ENCODE measurements at regions not wholly inside any gene's neighbourhood (a gene's known extent, or its start where the extent isn't known, plus 50 kb on each side); places are given as distances from the start of the nearest gene placed in this dataset.
A peak's percentile ranks its signal among the peaks of the same experiment; 100 is the strongest.

DNA sequence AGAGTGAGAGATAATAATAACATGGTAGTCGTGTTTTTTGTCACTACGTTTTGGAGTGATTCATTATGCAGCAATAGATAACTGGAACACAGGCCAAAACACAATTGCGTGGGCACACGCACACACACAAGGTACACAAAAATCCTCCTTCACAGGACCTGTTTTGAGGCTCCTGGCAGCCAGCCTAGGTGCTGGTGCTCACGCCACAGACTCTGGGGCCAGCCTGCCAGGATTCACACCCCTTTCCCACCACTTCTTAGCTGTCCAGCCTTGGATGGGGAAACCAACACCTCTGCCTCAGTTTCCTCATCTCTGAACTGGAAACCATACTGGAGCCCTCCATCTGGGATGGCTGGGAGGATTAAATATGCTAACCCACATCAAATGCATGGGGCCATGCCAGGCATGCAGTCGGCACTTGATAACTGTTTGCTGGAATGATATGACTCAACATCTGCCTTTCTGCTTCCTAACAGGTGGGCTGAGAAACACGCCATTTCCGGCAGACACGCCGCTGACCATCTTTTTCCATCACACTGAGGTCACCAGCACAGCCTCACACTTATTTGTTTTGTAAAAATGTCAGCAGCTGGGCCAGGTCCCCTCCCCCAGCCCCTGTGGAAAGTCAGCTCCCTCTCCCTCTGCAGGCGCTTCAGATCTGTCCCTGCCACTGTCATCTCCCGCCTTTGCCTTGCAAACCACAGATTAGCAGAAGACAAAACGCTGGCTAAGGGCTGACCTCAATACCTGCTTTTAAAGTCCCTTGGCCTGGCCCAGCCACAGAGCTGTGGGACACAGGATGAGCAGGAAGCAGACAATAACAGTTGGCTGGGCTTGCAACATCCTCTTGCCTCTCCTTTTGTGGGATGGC, 237.5 kb downstream of the BCOR start:
- DNase-seq: no peak
- Histone ChIP-seq H3K27me3 (no peaks in the 10 kb centered on the region), H3K9me3 (no peaks in the 10 kb centered on the region), H3K4me1 (peaks cover 0 to 25% (median 10%) of the 10 kb centered on the region in 3 donors), H3K36me3 (no peaks in the 10 kb centered on the region), H3K4me3 (no peak overlapping the region), H3K27ac (peak overlapping the region in 1 of 4 donors; percentile 28)
- intact Hi-C loops (cut with DNase I): no loop called here
- WGBS, 2 donors: 21 to 27% methylated on average over 5 to 9 of the region's 13 CpGs
- no peak for TF ChIP-seq POLR2A (IDR thresholded peaks at IDR 0.05)
- TF ChIP-seq CTCF (IDR thresholded peaks at IDR 0.05): no peak

DNA sequence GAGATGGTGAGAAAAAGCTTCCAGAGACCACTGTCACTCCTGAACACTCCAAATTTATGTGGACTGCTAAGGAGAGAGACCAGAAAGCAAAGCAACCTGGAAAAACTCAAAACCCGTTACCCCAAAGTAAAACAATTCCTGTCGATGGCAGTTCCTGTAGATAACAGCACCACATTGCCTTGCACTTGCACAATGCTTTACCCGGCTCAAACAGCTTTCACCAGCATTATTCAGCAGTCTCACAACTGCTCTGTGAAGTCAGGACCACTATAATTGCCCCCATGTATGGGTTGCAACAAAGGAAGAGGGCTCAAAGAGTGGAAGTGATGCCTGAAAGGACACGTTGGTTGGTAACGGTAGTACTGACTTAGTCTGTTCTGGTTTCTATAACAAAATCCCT, 234.8 kb downstream of the BCOR start:
- WGBS, 2 donors: 68 to 80% methylated on average over 5 of the region's 5 CpGs
- DNase-seq: no peak
- Histone ChIP-seq H3K36me3 (no peaks in the 10 kb centered on the region), H3K9me3 (no peaks in the 10 kb centered on the region), H3K27me3 (no peaks in the 10 kb centered on the region), H3K4me3 (no peak overlapping the region), H3K4me1 (peaks cover 0 to 11% (median 0%) of the 10 kb centered on the region in 3 donors), H3K27ac (no peak overlapping the region)
- TF ChIP-seq POLR2A (IDR thresholded peaks at IDR 0.05): no peak
- no peak for TF ChIP-seq CTCF (IDR thresholded peaks at IDR 0.05)
- intact Hi-C loops (cut with DNase I): no loop called here

DNA sequence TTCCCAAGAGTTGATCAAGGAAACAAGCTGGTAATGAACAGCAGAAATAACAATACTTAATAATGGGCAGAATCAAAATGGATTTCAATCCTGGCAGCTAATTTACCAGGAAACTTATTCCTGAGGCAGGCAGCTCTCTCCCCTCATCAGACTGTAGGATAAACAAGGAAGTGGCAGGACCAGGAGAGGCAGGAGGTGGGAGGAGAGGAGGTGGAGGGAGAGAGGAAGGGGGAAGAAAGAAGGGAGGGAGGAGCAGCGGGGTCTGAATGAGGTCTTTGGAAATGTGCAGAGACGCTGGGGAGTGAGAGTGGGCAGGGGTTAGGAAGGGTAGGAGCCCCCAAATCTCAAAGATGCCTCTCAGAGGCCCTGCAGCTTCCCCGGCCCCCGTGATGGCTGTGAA, 231.5 kb downstream of the BCOR start:
- no peaks in the 10 kb centered on the region for H3K4me1 ChIP-seq
- WGBS, 2 donors: 56 to 69% methylated on average over 2 to 4 of the region's 4 CpGs
- DNase-seq: no peak
- no peaks in the 10 kb centered on the region for H3K36me3 ChIP-seq
- no peak for TF ChIP-seq CTCF (IDR thresholded peaks at IDR 0.05)
- TF ChIP-seq POLR2A (IDR thresholded peaks at IDR 0.05): no peak
- no peaks in the 10 kb centered on the region for H3K9me3 ChIP-seq
- H3K4me3 ChIP-seq: no peak overlapping the region
- no peak overlapping the region for H3K27ac ChIP-seq
- intact Hi-C loops (cut with DNase I): no loop called here
- no peaks in the 10 kb centered on the region for H3K27me3 ChIP-seq

GRCh38 chrX:39869846-39870601, 227.7 kb downstream of the BCOR start:
- 50 to 64% methylated on average over 3 to 6 of the region's 7 CpGs for WGBS, 2 donors
- Histone ChIP-seq H3K27ac (no peak overlapping the region), H3K36me3 (no peaks in the 10 kb centered on the region), H3K4me1 (peaks cover 0 to 6% (median 0%) of the 10 kb centered on the region in 3 donors), H3K4me3 (no peak overlapping the region), H3K9me3 (no peaks in the 10 kb centered on the region), H3K27me3 (no peaks in the 10 kb centered on the region)
- DNase-seq: no peak
- TF ChIP-seq POLR2A (IDR thresholded peaks at IDR 0.05) (no peak), CTCF (IDR thresholded peaks at IDR 0.05) (no peak)
- intact Hi-C loops (cut with DNase I): no loop called here

GRCh38 chrX:39871648-39872047, 226.1 kb downstream of the BCOR start:
- H3K9me3 ChIP-seq: no peaks in the 10 kb centered on the region
- no peak overlapping the region for H3K4me3 ChIP-seq
- H3K4me1 ChIP-seq: peaks cover 0 to 20% (median 5%) of the 10 kb centered on the region in 3 donors
- no peak overlapping the region for H3K27ac ChIP-seq
- 65 to 71% methylated on average over 4 to 6 of the region's 8 CpGs for WGBS, 2 donors
- no peaks in the 10 kb centered on the region for H3K36me3 ChIP-seq
- TF ChIP-seq POLR2A (IDR thresholded peaks at IDR 0.05): no peak
- TF ChIP-seq CTCF (IDR thresholded peaks at IDR 0.05): no peak
- no peak for DNase-seq
- no peaks in the 10 kb centered on the region for H3K27me3 ChIP-seq
- intact Hi-C loops (cut with DNase I): no loop called here
